Thoracic aorta (tissue), 2 donors: ENCODE measurements at regions not wholly inside any gene's neighbourhood (a gene's known extent, or its start where the extent isn't known, plus 50 kb on each side); places are given as distances from the start of the nearest gene placed in this dataset.

Experiments used
- ATAC-seq: fragments of 150-250 bp; one replicate; pipeline ENCODE4 v1.8.0; 2017; ENCODE audit warnings: low read depth; ENCODE audit not compliant: insufficient number of reproducible peaks, low FRiP score
- DNase-seq: peaks from one replicate; pipeline ENCODE4 v3.0.0-alpha.2; 2020; ENCODE audit warnings: low spot score
- H3K27ac ChIP-seq, 2 donors: fragments of 200-600 bp; sonication (generic); 1 replicate in 1 of 2; 2 replicates in 1 of 2; pipeline ENCODE4 v1.5.1; 2016; ENCODE audit warnings: mild to moderate bottlenecking in 2 of 2, moderate library complexity in 2 of 2
- H3K27me3 ChIP-seq: fragments of 200-600 bp; sonication (generic); replicated peaks from 2 replicates; pipeline ENCODE4 v1.6.0; 2016; ENCODE audit warnings: mild to moderate bottlenecking; ENCODE audit not compliant: insufficient read depth
- H3K36me3 ChIP-seq: fragments of 200-600 bp; sonication (generic); one replicate; pipeline ENCODE4 v1.5.1; 2016
- H3K4me1 ChIP-seq, 2 donors: fragments of 200-600 bp; sonication (generic); 1 replicate in 1 of 2; 2 replicates in 1 of 2; pipeline versions ENCODE4 v1.5.1 to v1.6.0; 2016; ENCODE audit warnings: low read depth in 2 of 2, mild to moderate bottlenecking in 1 of 2; ENCODE audit not compliant: control insufficient read depth in 1 of 2
- H3K4me3 ChIP-seq: fragments of 200-600 bp; sonication (generic); 2 replicates; pipeline ENCODE4 v1.5.1; 2016; ENCODE audit warnings: mild to moderate bottlenecking
- H3K9me3 ChIP-seq: fragments of 200-600 bp; sonication (generic); 2 replicates; pipeline ENCODE4 v1.5.1; 2016
- TF ChIP-seq, protein P1 (sequence below): fragments of 200-600 bp; sonication (generic); IDR thresholded peaks from one replicate; pipeline ENCODE4 v1.5.1; 2019; ENCODE audit warnings: antibody characterized with exemption

DNA sequence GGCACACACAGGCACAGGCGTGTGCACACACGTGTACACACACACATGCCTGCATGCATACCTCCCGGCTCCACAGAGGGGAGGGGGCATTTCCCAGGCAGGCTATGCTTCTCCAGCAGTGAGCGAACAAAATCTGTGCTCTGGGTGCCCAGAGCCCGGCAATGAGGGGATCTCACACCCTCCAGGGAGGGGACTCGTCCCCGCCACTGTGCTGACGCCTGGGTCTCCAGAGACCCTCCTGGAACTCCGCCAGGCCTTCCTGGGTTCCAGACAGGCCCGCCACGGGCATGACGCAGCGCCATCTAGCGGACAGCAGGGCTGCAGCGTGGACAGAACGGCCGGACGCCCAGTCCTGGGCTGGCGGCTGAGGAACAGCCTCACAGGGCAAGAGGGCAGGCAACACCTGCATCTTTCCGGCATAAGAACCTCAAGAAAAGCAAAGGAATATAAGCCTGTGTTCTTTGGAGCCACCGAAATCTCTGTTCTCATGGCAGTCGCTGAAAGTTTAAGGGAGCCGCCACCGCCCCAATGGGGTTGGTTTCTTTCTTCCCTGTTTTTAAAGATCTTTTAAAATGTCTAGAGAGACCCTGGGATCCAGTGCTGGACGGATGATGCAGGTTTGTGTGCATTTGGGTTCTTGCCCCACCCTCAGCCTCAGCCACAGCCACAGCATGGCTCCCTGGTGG lies 135.6 kb upstream of the PPP1R26 start:
- TF ChIP-seq, protein P1, sequence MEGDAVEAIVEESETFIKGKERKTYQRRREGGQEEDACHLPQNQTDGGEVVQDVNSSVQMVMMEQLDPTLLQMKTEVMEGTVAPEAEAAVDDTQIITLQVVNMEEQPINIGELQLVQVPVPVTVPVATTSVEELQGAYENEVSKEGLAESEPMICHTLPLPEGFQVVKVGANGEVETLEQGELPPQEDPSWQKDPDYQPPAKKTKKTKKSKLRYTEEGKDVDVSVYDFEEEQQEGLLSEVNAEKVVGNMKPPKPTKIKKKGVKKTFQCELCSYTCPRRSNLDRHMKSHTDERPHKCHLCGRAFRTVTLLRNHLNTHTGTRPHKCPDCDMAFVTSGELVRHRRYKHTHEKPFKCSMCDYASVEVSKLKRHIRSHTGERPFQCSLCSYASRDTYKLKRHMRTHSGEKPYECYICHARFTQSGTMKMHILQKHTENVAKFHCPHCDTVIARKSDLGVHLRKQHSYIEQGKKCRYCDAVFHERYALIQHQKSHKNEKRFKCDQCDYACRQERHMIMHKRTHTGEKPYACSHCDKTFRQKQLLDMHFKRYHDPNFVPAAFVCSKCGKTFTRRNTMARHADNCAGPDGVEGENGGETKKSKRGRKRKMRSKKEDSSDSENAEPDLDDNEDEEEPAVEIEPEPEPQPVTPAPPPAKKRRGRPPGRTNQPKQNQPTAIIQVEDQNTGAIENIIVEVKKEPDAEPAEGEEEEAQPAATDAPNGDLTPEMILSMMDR, result peak; percentile 68
- DNase-seq (no peak), ATAC-seq (no peak)
- Histone ChIP-seq H3K27ac (no peak overlapping the region), H3K27me3 (peaks cover 4% of the 10 kb centered on the region), H3K36me3 (no peaks in the 10 kb centered on the region), H3K9me3 (no peaks in the 10 kb centered on the region), H3K4me3 (no peak overlapping the region), H3K4me1 (peaks cover 0 to 6% of the 10 kb centered on the region in 2 donors)

DNA sequence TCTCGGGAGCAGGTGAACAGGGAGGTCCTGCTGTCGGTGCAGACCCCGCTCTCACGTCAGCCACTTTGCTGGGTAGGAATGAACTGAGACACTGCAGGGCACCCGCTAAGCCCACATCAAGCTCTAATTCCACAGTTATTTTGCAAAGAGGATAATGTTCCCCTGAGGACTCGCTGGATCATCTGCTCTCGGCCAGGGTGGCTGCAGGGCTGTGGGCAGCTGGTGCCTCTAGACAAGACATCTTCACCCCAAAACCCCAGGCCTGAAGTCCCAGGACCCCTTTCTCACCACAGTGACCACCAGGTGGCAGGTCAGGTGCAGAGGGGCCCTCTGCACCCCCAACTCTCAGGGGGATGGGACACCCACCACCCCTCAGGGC lies 135.1 kb upstream of the PPP1R26 start:
- TF ChIP-seq, protein P1, result no peak
- Histone ChIP-seq H3K4me3 (no peak overlapping the region), H3K36me3 (no peaks in the 10 kb centered on the region), H3K27ac (no peak overlapping the region), H3K27me3 (peaks cover 4% of the 10 kb centered on the region), H3K9me3 (no peaks in the 10 kb centered on the region), H3K4me1 (peaks cover 0 to 6% of the 10 kb centered on the region in 2 donors)
- ATAC-seq, result no peak
- DNase-seq, result no peak

DNA sequence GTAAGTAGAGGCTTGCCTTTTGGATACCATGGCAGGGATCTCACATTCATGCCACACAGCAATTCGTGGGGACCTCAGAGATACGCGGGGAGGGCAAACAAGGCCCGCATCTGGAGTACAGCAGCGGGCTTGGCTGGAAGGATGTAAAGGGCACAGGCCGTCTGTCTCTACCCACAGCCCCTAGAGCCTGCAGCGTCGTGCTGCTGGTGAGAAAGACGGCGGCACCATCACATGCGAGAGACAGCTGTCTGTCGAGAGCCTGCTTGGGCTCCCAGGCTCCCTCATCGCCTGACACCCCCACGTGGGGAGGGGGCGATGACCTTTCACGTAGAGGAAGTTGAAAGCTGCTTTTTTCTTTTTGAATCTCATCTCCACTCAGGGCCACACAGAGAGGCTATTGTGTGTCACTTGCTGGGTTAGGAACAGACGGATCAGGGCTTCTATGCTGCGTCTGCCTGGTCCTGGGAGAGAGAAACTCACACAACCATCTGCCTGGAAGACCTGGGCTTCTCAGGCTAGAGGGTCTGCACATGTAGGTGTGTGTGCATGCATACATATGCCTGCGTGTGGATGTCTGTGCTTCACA lies 134.6 kb upstream of the PPP1R26 start:
- ATAC-seq (no peak), DNase-seq (no peak)
- peaks cover 4% of the 10 kb centered on the region for H3K27me3 ChIP-seq

DNA sequence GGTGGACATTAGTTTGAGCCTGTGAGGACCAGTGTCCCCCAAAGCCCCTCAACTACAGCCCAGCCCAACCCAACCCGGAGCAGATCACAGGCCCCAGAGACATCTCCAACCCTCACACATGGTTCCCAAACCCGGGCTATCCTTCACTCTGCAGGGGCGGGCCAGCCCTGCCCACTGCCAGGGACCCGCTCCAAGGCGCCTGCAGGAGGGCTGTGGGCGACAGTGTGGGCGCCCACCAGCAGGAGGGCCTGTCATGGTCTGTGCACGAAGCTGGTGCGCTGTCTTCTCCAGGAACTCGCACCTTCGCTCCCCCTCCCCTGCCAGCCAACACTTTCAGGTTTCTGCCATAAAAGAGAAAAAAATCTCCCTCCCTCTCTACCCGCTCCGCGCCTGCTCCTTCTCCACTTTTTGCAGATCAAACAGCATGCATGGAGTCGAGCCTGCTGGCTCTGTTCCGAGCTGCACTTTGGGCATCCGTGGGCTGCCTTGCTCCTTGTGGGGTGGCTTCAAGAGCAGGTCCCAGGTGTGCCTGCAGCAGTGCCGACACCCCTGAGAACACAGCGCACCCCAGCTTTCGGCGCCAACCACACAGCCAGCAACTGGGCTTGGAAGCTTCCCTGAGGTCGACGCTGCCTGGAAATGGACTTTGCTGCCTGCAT lies 133.7 kb upstream of the PPP1R26 start:
- no peak for ATAC-seq

More for the DNA sequence above, 134.6 kb upstream of the PPP1R26 start:
- Histone ChIP-seq H3K36me3 (no peaks in the 10 kb centered on the region), H3K9me3 (no peaks in the 10 kb centered on the region), H3K27ac (no peak overlapping the region), H3K4me3 (no peak overlapping the region), H3K4me1 (peaks cover 0 to 1% of the 10 kb centered on the region in 2 donors)
- TF ChIP-seq, protein P1, result no peak

More for the DNA sequence above, 133.7 kb upstream of the PPP1R26 start:
- Histone ChIP-seq H3K4me3 (no peak overlapping the region), H3K27me3 (no peaks in the 10 kb centered on the region), H3K4me1 (no peaks in the 10 kb centered on the region), H3K27ac (no peak overlapping the region), H3K36me3 (no peaks in the 10 kb centered on the region), H3K9me3 (no peaks in the 10 kb centered on the region)
- no peak for DNase-seq
- TF ChIP-seq, protein P1, result no peak
